ENCODE measurements at regions not wholly inside any gene's neighbourhood (a gene's known extent, or its start where the extent isn't known, plus 50 kb on each side); places are given as distances from the start of the nearest gene placed in this dataset.
"Not testable (repeated sequence)": the region's sequence is repeated elsewhere in the genome, so short reads cannot be mapped to it uniquely, and the experiment has no call there.

GRCh38 chr11:37264783-37265182 lies 666.7 kb upstream of the RAG2 start:
- TF ChIP-seq CTCF (IDR thresholded peaks at IDR 0.05; ENCODE audit: borderline replicate concordance, control extremely low read depth, extremely low read depth, insufficient read depth, missing control alignments) = no peak
- in situ Hi-C loops (cut with MboI; ENCODE audit: low sequenced_read_pairs, unreplicated experiment) = no loop called here
- no peak for DNase-seq (ENCODE audit: low spot score)

GRCh38 chr11:37264060-37264459 lies 666.0 kb upstream of the RAG2 start:
- DNase-seq (ENCODE audit: low spot score) = no peak
- no peak for TF ChIP-seq CTCF (IDR thresholded peaks at IDR 0.05; ENCODE audit: borderline replicate concordance, control extremely low read depth, extremely low read depth, insufficient read depth, missing control alignments)
- in situ Hi-C loops (cut with MboI; ENCODE audit: low sequenced_read_pairs, unreplicated experiment) = no loop called here

- DNase-seq (ENCODE audit: low spot score); in situ Hi-C loops (cut with MboI; ENCODE audit: low sequenced_read_pairs, unreplicated experiment): not testable (repeated sequence)
Observed at GRCh38 chr11:37263467-37263866, 665.4 kb upstream of the RAG2 start.

- no peak for DNase-seq (ENCODE audit: low spot score)
- TF ChIP-seq CTCF (IDR thresholded peaks at IDR 0.05; ENCODE audit: borderline replicate concordance, control extremely low read depth, extremely low read depth, insufficient read depth, missing control alignments) = no peak
- in situ Hi-C loops (cut with MboI; ENCODE audit: low sequenced_read_pairs, unreplicated experiment) = no loop called here
Observed at GRCh38 chr11:37259734-37260133, 661.7 kb upstream of the RAG2 start.

- no peak for TF ChIP-seq CTCF (IDR thresholded peaks at IDR 0.05; ENCODE audit: borderline replicate concordance, control extremely low read depth, extremely low read depth, insufficient read depth, missing control alignments)
- DNase-seq (ENCODE audit: low spot score) = no peak
- in situ Hi-C loops (cut with MboI; ENCODE audit: low sequenced_read_pairs, unreplicated experiment) = no loop called here
Observed at GRCh38 chr11:37248145-37248544, 650.1 kb upstream of the RAG2 start.

- DNase-seq (ENCODE audit: low spot score); in situ Hi-C loops (cut with MboI; ENCODE audit: low sequenced_read_pairs, unreplicated experiment): not testable (repeated sequence)
Observed at GRCh38 chr11:37246092-37246491, 648.1 kb upstream of the RAG2 start.

- DNase-seq (ENCODE audit: low spot score) = no peak
- no peak for TF ChIP-seq CTCF (IDR thresholded peaks at IDR 0.05; ENCODE audit: borderline replicate concordance, control extremely low read depth, extremely low read depth, insufficient read depth, missing control alignments)
- in situ Hi-C loops (cut with MboI; ENCODE audit: low sequenced_read_pairs, unreplicated experiment) = no loop called here
Observed at GRCh38 chr11:37230865-37231264, 632.8 kb upstream of the RAG2 start.

- DNase-seq (ENCODE audit: low spot score) = no peak
- TF ChIP-seq CTCF (IDR thresholded peaks at IDR 0.05; ENCODE audit: borderline replicate concordance, control extremely low read depth, extremely low read depth, insufficient read depth, missing control alignments) = no peak
- in situ Hi-C loops (cut with MboI; ENCODE audit: low sequenced_read_pairs, unreplicated experiment) = no loop called here
Observed at GRCh38 chr11:37223962-37224361, 625.9 kb upstream of the RAG2 start.

Measured in GM13976 (cell line).